GM23338 (cell line): ENCODE measurements at regions not wholly inside any gene's neighbourhood (a gene's known extent, or its start where the extent isn't known, plus 50 kb on each side); places are given as distances from the start of the nearest gene placed in this dataset.

Experiments
- ATAC-seq: fragments of 200-7000 bp; cut with Tn5 transposase; 3 replicates; pipeline ENCODE4 v1.9.1; 2020
- DNase-seq: peaks from one replicate; pipeline ENCODE4 v3.0.0-alpha.2; 2015; ENCODE audit warnings: low spot score
- H2AFZ ChIP-seq: fragments of 200-600 bp; sonication (generic); 2 replicates; pipeline ENCODE4 v1.8.0; 2016; ENCODE audit warnings: antibody characterized with exemption, mild to moderate bottlenecking, moderate library complexity
- H3F3A ChIP-seq: fragments of 200-600 bp; sonication (generic); replicated peaks from 2 replicates; pipeline ENCODE4 v1.8.0; 2017; ENCODE audit warnings: antibody characterized with exemption, mixed run types, low read depth
- H3K27ac ChIP-seq: fragments of 200-600 bp; sonication (generic); 2 replicates; pipeline ENCODE4 v1.6.1; 2016; ENCODE audit warnings: low read depth
- H3K27me3 ChIP-seq: fragments of 200-600 bp; sonication (generic); 2 replicates; pipeline ENCODE4 v1.8.0; 2016; ENCODE audit warnings: mild to moderate bottlenecking, mixed run types, moderate library complexity; ENCODE audit not compliant: insufficient read depth
- H3K36me3 ChIP-seq: fragments of 200-600 bp; sonication (generic); 2 replicates; pipeline ENCODE4 v1.8.0; 2016; ENCODE audit warnings: mild to moderate bottlenecking; ENCODE audit not compliant: insufficient read depth
- H3K4me1 ChIP-seq: fragments of 200-600 bp; sonication (generic); 2 replicates; pipeline ENCODE4 v1.8.0; 2016; ENCODE audit warnings: mild to moderate bottlenecking, moderate library complexity; ENCODE audit not compliant: insufficient read depth
- H3K4me2 ChIP-seq: fragments of 200-600 bp; sonication (generic); 2 replicates; pipeline ENCODE4 v1.7.1; 2017; ENCODE audit warnings: mixed run types
- H3K4me3 ChIP-seq: fragments of 200-600 bp; sonication (generic); 2 replicates; pipeline ENCODE4 v1.6.1; 2016; ENCODE audit warnings: mixed run types
- H3K79me2 ChIP-seq: fragments of 200-600 bp; sonication (generic); replicated peaks from 2 replicates; pipeline ENCODE4 v1.8.0; 2017; ENCODE audit warnings: mild to moderate bottlenecking; ENCODE audit not compliant: insufficient read depth
- H3K9me2 ChIP-seq: fragments of 200-600 bp; sonication (generic); 2 replicates; pipeline ENCODE4 v1.8.0; 2017; ENCODE audit not compliant: insufficient read depth
- H4K20me1 ChIP-seq: fragments of 200-600 bp; sonication (generic); replicated peaks from 2 replicates; pipeline ENCODE4 v1.8.0; 2017; ENCODE audit warnings: mild to moderate bottlenecking; ENCODE audit not compliant: insufficient read depth
- H3K27ac Mint-ChIP-seq: 2 replicates; pipeline ENCODE4 v1.8.0; 2020; ENCODE audit warnings: inconsistent platforms, mild to moderate bottlenecking, moderate library complexity, mixed read lengths
- H3K27me3 Mint-ChIP-seq: 3 replicates; pipeline ENCODE4 v1.8.0; 2022; ENCODE audit warnings: low read depth, mild to moderate bottlenecking, moderate library complexity, mixed read lengths, inconsistent platforms; ENCODE audit not compliant: insufficient read depth, poor library complexity
- H3K36me3 Mint-ChIP-seq: 3 replicates; pipeline ENCODE4 v1.8.0; 2021; ENCODE audit warnings: low read depth, mild to moderate bottlenecking, inconsistent platforms, moderate library complexity, mixed read lengths
- H3K4me1 Mint-ChIP-seq: 3 replicates; pipeline ENCODE4 v1.8.0; 2020; ENCODE audit warnings: mild to moderate bottlenecking, inconsistent platforms, mixed read lengths
- H3K4me3 Mint-ChIP-seq: 3 replicates; pipeline ENCODE4 v1.8.0; 2021; ENCODE audit warnings: moderate library complexity, mild to moderate bottlenecking, inconsistent platforms, mixed read lengths
- H3K9me3 Mint-ChIP-seq: 3 replicates; pipeline ENCODE4 v1.8.0; 2020; ENCODE audit warnings: moderate library complexity, mild to moderate bottlenecking, inconsistent platforms, mixed read lengths
- CREB1 ChIP-seq: fragments of 250-450 bp; sonication (Bioruptor Pico); IDR thresholded peaks from 2 replicates; pipeline ENCODE4 v1.5.0; 2020; ENCODE audit warnings: low read depth, mild to moderate bottlenecking, moderate library complexity
- EZH2 ChIP-seq: fragments of 200-600 bp; sonication (generic); IDR thresholded peaks from one replicate; pipeline ENCODE4 v1.8.0; 2017; ENCODE audit warnings: antibody characterized with exemption, mild to moderate bottlenecking, low read depth; ENCODE audit not compliant: unreplicated experiment
- EZH2phosphoT487 ChIP-seq: fragments of 200-600 bp; sonication (generic); IDR thresholded peaks from one replicate; pipeline ENCODE4 v1.8.1; 2018; ENCODE audit warnings: antibody characterized with exemption; ENCODE audit not compliant: unreplicated experiment
- JUNB ChIP-seq: IDR thresholded peaks from one replicate; pipeline ENCODE4 v1.6.1; 2016; ENCODE audit warnings: antibody characterized with exemption; ENCODE audit not compliant: unreplicated experiment
- NANOG ChIP-seq: IDR thresholded peaks from 2 replicates; pipeline ENCODE4 v1.6.1; 2016; ENCODE audit warnings: antibody characterized with exemption, borderline replicate concordance
- STAT1 ChIP-seq: IDR thresholded peaks from one replicate; pipeline ENCODE4 v1.6.1; 2016; ENCODE audit warnings: antibody characterized with exemption; ENCODE audit not compliant: unreplicated experiment
- ZNF114 ChIP-seq: fragments of 250-450 bp; sonication (Bioruptor Pico); IDR thresholded peaks from 2 replicates; pipeline ENCODE4 v1.5.0; 2020; ENCODE audit warnings: mild to moderate bottlenecking, moderate library complexity
- TF ChIP-seq, protein P1 (sequence below): IDR thresholded peaks from 2 replicates; pipeline ENCODE4 v1.6.1; 2016; ENCODE audit warnings: antibody characterized with exemption
- TF ChIP-seq, protein P2 (sequence below): IDR thresholded peaks from one replicate; pipeline ENCODE4 v1.6.1; 2018; ENCODE audit warnings: antibody characterized with exemption; ENCODE audit not compliant: unreplicated experiment
- TF ChIP-seq, protein P3 (sequence below), 2 experiments: fragments of 200-600 bp in 1 of 2; sonication (generic) in 1 of 2; conservative IDR thresholded peaks; 2 replicates each; pipeline versions ENCODE4 v1.5.1 to v1.6.1; 2016 to 2017; ENCODE audit warnings: antibody characterized with exemption in 2 of 2, low read depth in 2 of 2, mild to moderate bottlenecking in 2 of 2, moderate library complexity in 1 of 2

DNA sequence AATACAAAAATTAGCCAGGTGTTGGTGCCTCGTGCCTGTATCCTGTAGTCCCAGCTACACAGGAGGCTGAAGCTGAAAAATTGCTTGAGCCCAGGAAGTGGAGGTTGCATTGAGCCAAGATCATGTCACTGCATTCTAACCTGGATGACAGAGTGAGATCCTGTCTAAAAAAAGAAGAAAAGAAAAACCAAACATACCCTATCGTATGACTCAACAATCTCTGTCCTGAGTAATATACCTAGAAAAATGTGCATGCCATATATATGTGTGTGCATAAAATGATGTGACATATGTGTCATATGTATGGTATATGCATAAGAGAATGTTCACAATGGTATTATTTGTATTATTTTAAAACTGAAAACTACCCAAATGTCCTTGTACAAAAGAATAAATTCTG lies 261.5 kb upstream of the CLEC14A start:
- Histone ChIP-seq H3K27me3 (no peaks in the 10 kb centered on the region), H3K36me3 (no peaks in the 10 kb centered on the region), H3K4me1 (no peaks in the 10 kb centered on the region), H3K4me2 (no peak overlapping the region), H4K20me1 (no peaks in the 10 kb centered on the region), H3K27ac (no peak overlapping the region), H2AFZ (no peak overlapping the region), H3K4me3 (no peak overlapping the region), H3K79me2 (no peaks in the 10 kb centered on the region), H3F3A (no peaks in the 10 kb centered on the region), H3K9me2 (no peaks in the 10 kb centered on the region)
- no peak overlapping the region for H3K4me3 Mint-ChIP-seq
- H3K9me3 Mint-ChIP-seq = no peaks in the 10 kb centered on the region
- DNase-seq (no peak), ATAC-seq (no peak)
- H3K27me3 Mint-ChIP-seq = no peaks in the 10 kb centered on the region
- H3K27ac Mint-ChIP-seq = no peak overlapping the region
- H3K36me3 Mint-ChIP-seq = no peaks in the 10 kb centered on the region
- peaks cover 6% of the 10 kb centered on the region; the same call in 2 of the 3 replicates for H3K4me1 Mint-ChIP-seq
- TF ChIP-seq ZNF114 (CRISPR knock-in tag) (no peak), EZH2phosphoT487 (no peak), EZH2 (no peak)

DNA sequence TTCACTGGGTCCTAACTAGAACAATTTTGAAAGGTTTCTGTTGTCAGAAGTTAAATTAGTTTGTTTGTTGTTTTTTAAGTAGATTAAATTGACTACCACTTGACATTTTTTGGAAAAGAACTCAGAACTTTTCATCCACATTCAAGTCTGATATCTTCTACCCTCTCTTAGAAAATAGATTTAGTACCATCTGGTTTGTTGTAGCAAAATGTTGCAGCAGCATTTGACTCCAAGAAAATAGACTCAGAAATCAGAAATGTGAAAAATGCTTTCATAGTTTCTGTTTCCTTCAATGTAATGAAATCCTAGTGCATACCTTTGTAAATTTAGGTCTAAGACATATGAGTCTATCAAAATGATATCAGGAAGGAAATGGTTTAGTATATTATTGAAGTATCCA lies 256.3 kb upstream of the CLEC14A start:
- ATAC-seq = no peak
- Histone ChIP-seq H4K20me1 (no peaks in the 10 kb centered on the region), H3K27ac (no peak overlapping the region), H3K27me3 (no peaks in the 10 kb centered on the region), H3K79me2 (no peaks in the 10 kb centered on the region), H3F3A (no peaks in the 10 kb centered on the region), H2AFZ (no peak overlapping the region), H3K9me2 (peaks cover 3% of the 10 kb centered on the region; the same call in 1 of the 2 replicates), H3K36me3 (no peaks in the 10 kb centered on the region), H3K4me1 (no peaks in the 10 kb centered on the region), H3K4me2 (no peak overlapping the region), H3K4me3 (no peak overlapping the region)
- Mint-ChIP-seq H3K4me3 (no peak overlapping the region), H3K27me3 (no peaks in the 10 kb centered on the region), H3K9me3 (no peaks in the 10 kb centered on the region), H3K4me1 (no peaks in the 10 kb centered on the region), H3K27ac (no peak overlapping the region), H3K36me3 (no peaks in the 10 kb centered on the region)
- TF ChIP-seq, protein P1, sequence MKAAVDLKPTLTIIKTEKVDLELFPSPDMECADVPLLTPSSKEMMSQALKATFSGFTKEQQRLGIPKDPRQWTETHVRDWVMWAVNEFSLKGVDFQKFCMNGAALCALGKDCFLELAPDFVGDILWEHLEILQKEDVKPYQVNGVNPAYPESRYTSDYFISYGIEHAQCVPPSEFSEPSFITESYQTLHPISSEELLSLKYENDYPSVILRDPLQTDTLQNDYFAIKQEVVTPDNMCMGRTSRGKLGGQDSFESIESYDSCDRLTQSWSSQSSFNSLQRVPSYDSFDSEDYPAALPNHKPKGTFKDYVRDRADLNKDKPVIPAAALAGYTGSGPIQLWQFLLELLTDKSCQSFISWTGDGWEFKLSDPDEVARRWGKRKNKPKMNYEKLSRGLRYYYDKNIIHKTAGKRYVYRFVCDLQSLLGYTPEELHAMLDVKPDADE = no peak
- TF ChIP-seq JUNB = no peak
- no peak for TF ChIP-seq EZH2phosphoT487
- no peak for TF ChIP-seq CREB1 (CRISPR knock-in tag)
- TF ChIP-seq NANOG = no peak
- TF ChIP-seq STAT1 = no peak
- TF ChIP-seq, protein P2, sequence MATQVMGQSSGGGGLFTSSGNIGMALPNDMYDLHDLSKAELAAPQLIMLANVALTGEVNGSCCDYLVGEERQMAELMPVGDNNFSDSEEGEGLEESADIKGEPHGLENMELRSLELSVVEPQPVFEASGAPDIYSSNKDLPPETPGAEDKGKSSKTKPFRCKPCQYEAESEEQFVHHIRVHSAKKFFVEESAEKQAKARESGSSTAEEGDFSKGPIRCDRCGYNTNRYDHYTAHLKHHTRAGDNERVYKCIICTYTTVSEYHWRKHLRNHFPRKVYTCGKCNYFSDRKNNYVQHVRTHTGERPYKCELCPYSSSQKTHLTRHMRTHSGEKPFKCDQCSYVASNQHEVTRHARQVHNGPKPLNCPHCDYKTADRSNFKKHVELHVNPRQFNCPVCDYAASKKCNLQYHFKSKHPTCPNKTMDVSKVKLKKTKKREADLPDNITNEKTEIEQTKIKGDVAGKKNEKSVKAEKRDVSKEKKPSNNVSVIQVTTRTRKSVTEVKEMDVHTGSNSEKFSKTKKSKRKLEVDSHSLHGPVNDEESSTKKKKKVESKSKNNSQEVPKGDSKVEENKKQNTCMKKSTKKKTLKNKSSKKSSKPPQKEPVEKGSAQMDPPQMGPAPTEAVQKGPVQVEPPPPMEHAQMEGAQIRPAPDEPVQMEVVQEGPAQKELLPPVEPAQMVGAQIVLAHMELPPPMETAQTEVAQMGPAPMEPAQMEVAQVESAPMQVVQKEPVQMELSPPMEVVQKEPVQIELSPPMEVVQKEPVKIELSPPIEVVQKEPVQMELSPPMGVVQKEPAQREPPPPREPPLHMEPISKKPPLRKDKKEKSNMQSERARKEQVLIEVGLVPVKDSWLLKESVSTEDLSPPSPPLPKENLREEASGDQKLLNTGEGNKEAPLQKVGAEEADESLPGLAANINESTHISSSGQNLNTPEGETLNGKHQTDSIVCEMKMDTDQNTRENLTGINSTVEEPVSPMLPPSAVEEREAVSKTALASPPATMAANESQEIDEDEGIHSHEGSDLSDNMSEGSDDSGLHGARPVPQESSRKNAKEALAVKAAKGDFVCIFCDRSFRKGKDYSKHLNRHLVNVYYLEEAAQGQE = no peak
- TF ChIP-seq, protein P3, sequence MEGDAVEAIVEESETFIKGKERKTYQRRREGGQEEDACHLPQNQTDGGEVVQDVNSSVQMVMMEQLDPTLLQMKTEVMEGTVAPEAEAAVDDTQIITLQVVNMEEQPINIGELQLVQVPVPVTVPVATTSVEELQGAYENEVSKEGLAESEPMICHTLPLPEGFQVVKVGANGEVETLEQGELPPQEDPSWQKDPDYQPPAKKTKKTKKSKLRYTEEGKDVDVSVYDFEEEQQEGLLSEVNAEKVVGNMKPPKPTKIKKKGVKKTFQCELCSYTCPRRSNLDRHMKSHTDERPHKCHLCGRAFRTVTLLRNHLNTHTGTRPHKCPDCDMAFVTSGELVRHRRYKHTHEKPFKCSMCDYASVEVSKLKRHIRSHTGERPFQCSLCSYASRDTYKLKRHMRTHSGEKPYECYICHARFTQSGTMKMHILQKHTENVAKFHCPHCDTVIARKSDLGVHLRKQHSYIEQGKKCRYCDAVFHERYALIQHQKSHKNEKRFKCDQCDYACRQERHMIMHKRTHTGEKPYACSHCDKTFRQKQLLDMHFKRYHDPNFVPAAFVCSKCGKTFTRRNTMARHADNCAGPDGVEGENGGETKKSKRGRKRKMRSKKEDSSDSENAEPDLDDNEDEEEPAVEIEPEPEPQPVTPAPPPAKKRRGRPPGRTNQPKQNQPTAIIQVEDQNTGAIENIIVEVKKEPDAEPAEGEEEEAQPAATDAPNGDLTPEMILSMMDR (conservative IDR thresholded peaks at IDR 0.05; ENCODE audit: low read depth in 2 of 2) = no peak
- TF ChIP-seq ZNF114 (CRISPR knock-in tag) = no peak
- TF ChIP-seq EZH2 = no peak
- no peak for DNase-seq
